NCI-H526 (cell line): ENCODE measurements at regions not wholly inside any gene's neighbourhood (a gene's known extent, or its start where the extent isn't known, plus 50 kb on each side); places are given as distances from the start of the nearest gene placed in this dataset.
A peak's percentile ranks its signal among the peaks of the same experiment; 100 is the strongest.
"Not testable (repeated sequence)": the region's sequence is repeated elsewhere in the genome, so short reads cannot be mapped to it uniquely, and the experiment has no call there.

ENCODE experiments used
- DNase-seq, 2 experiments: peaks; one replicate each; lab custom pipeline; 2025; lab: John Stamatoyannopoulos, UW

DNA sequence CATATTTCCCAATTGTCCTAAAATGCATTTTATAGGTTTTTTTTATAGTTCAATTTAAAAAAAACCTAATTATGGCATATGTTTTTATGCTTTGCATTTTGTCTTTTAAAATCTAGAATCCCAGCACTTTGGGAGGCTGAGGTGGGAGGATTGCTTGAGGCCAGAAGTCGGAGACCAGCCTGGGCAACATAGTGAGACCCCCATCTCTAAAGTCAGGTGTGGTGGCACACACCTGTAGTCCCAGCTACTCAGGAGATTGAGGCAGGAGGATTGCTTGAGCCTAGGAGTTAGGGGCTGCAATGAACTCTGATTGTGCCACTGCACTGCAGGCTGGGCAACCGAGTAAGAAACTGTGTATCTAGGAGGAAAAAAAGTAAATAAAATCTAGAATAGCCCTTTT lies 137.2 kb upstream of the POU3F1 start:
- no peak for DNase-seq

DNA sequence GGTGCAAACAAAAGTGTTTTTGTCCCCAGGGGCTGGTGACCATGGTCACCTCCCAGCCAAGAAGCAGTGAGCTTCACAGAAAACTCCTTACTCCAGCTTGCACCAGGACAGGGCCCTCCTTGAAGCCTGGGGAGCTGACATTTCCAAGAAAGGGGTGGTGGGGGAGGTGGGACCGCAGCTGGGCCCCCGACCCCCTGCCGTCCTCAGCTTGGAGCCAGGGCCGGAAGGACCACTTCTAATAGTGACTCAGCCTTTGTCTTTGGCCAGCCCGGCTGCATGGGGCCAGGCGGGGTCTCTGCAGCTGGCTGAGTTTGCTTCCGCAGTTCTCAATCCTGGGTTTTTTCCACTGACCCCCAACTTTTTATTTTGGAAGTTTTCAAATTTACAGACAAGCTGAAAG lies 136.5 kb upstream of the POU3F1 start:
- no peak for DNase-seq

DNA sequence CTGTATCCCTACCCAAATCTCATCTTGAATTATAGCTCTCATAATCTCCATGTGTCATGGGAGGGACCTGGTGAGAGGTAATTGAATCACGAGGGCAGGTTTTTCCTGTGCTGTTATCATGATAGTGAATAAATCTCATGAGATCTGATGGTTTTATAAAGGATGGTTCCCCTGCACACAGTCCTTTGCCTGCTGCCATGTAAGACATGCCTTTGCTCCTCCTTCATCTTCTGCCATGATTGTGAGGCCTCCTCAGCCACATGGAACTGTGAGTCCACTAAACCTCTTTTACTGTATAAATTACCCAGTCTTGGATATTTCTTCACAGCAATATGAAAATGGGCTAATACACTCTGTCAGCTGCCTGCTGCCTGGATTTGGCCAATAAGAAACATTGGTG lies 133.8 kb upstream of the POU3F1 start:
- DNase-seq, result not testable (repeated sequence)

DNA sequence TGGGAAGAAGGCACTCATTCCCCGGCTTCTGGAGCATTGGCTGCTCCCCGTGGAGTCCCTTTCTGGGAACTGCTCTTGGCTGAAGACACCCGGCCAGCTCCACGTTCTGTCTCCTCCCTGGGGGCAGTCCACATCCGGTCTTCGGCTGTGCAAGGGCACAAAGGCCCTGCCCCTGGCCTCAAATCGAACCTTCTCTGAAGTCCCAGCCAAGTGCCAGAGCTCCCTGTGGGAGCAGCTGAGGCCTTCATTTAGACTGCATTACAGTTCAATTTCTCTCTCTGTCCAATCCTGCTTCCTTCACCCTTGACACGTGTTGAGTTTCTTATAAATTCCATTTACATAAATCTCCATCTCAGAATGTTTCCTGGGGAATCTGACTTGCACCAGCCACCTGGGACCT lies 132.9 kb upstream of the POU3F1 start:
- DNase-seq, result no peak

DNA sequence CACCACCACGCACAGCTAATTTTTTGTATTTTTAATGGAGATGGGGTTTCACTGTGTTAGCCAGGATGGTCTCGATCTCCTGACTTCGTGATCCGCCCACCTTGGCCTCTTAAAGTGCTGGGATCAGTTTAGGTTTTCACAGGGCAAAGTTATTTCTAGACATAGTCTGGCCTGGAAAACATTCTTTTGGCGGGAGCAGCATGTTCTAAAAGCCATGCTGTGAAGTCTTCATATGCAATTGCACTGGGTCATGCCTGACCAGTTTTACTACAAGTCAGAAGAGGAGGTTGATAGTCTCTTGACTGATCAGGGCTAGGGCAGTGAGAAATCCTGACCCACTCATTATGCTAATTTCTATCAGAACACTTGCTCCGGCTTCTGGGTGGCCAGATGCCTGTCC lies 131.6 kb upstream of the POU3F1 start:
- peak; percentile 25 to 36 for DNase-seq

DNA sequence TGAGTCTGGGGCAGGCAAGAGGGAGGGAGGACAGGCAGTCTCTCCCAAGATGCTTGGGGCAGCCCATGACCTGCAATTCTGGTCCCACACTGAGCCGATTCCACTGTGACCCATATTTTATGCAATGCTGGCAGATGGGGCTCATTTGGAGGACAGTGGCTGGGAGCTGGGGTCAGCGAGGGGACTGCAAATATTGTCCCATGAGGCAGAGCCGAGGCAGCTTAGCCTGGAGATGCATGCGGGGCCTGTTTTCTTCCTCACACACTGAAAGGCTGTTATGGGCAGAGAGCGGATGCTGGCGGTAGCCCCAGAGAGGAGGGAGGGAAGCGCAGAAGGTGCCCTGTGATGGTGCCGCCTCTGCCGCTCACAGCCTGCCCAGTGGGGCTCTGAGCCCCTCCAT lies 128.5 kb upstream of the POU3F1 start:
- DNase-seq, result no peak

DNA sequence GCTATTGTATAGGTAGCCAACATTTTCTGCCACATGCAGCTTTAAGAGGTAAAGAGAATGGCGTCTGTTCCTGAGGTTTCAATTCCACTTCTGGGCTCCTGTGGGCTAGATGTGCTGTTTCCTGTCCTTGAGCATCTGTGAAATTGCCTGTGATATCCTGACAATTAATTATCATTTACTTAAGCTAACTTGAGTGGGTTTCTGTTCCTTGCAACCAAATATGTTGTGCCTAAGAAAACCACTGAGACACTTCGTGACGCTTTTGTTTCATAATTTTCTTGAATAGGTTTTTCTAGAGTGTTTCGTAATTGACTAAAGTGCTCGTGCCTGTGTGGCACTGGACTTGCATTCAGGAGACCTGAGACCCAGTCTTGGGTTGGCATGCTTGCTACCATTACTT lies 127.3 kb upstream of the POU3F1 start:
- no peak for DNase-seq

DNA sequence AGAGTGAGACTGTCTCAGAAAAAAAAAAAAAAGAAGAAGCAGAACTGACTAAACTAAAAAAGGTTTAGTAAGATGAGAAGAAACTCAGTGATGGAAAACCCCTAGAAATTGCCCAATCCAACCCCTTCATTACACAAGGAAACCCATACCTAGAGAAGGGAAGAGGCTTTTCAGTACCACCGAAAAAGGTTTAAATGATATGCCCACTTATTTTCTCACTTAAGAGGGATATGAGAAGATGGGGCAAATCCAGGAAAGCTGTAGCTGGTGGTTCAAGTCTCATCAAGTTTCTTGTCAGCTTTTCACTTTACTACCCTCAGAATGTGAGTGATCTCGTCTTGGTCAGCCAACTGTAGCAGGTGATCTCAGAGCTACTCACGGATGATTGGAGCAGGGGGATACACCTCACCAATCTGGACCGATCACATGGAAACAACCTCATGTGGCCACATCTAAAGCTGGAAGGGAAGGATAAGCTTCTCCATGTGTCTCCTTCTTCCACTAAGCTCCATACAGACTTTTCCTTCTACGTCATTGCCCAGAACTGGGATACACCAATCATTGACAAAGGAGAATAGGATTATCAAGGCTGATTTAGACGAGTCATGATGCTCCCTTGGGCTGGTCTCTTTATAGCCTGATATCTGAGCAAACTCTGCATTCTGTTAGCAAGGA lies 126.7 kb upstream of the POU3F1 start:
- no peak for DNase-seq

DNA sequence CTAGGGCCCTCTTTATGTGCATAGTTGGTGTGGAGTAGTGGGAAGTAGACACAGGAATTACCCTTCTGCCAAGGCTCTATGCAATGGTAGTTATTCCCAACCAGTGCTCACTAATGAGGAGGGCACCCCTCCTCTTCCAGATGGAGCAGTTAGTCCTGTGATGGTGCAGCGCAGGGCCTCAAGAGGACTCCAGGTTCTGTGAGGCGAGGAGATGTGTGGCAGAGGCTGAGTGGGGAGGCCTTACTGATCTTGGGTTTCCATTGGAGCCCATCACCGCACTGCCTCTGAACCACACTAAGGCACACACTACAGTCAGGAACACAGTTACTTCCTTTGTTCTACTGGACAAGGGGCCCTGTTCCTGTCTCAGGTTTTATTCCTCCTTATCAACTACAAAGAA lies 122.5 kb upstream of the POU3F1 start:
- no peak for DNase-seq

DNA sequence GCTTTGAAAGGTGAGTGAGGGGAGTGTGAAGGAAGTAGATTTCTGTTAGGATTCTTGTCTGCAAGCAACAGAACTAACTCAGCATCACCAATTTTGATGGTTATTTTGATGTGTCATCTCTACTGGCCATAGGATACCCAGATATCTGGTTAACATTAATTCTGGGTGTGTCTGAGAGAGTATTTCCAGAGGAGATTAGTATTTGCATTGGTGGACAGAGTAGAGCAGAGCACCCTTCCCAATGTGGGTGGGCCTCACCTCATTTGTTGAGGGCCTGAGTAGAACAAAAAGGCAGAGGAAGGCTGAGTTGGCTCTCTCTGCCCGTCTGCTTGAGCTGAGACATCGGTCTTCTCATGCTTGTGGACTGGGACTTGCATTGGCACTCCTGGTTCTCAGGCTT lies 121.8 kb upstream of the POU3F1 start:
- no peak for DNase-seq

DNA sequence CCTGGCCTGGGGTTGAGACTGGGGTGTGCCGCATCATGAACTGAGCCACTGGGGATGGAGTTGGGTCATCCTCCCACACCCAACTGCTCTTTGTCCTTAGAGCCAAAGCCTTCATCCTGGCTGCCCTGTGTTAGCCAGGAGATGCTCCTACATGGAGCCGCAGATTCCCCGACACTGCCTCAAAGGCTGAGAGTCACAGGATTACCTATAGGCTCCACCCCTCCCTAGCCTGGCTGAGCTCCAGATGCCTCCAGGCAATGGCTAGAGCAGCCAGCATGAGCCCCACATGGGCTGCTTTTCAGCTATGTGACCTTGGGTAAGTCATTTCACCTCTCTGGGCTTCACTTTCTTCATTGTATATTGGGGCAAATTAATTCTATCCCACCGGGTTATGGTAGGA lies 119.9 kb upstream of the POU3F1 start:
- no peak for DNase-seq

DNA sequence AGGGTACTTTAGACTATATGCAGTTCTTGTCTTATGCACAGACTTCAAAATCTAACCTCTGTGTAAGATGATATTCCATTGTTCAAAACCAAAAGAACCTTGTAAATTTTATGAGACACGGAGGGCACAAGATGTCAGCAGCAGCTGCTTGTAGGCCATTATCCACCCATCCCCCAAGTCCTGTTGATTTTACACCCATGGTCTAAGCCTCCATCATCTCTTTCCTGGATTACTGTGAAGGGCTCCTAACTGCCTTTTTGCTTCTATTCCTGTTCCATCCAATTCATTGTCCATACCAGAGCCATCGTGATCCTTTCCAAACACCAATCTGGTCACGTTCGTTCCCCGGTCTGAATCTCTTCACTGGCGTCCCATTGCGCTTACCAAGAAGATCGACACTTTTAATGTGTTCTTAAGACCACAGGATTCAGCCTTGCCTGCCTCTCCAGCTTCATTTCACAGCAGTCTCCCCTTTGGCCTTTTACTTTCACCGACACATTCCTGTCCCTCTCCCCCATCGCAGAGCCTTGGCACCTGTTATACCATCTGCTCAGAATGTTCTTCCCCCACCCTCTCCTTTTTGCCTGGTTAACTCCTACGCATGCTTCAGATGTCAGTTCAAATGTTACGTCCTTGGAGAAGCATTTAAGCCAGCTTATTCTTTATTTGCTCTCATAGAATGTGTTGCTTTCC lies 107.3 kb upstream of the POU3F1 start:
- DNase-seq, result peak; percentile 96 to 98

DNA sequence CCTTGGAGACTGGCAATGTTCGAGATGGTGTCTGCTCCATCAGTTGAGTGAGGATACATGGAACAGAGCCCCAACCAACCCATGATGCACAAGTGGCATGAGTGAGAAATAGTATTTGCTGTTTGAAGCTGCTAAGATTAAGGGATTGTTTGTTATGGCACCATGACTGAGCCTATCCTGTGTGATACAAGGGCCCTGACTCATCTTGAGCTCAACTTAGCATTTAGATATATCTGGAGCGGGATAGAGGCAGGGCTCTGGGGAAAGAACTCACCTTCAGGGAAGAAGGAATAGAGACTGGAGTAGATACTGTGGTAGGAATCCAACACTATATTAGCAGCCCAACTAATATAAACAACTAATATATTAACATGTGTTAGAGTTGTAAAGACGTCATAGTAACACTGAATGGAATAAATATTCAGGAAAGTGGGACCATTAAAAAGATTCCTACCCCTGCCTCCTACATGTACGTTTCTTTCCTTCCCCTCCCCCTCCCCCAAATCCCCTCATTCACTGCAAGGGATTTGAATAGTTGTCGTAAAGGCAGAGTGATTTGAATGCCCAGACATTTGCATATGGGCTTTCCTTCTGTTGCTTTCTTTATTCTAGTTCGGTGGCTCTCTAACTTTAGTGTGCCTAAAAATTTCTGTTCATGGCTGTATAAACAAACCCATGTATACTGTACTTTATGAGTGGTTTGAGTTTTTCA lies 106.6 kb upstream of the POU3F1 start:
- DNase-seq, result peak; percentile 99

DNA sequence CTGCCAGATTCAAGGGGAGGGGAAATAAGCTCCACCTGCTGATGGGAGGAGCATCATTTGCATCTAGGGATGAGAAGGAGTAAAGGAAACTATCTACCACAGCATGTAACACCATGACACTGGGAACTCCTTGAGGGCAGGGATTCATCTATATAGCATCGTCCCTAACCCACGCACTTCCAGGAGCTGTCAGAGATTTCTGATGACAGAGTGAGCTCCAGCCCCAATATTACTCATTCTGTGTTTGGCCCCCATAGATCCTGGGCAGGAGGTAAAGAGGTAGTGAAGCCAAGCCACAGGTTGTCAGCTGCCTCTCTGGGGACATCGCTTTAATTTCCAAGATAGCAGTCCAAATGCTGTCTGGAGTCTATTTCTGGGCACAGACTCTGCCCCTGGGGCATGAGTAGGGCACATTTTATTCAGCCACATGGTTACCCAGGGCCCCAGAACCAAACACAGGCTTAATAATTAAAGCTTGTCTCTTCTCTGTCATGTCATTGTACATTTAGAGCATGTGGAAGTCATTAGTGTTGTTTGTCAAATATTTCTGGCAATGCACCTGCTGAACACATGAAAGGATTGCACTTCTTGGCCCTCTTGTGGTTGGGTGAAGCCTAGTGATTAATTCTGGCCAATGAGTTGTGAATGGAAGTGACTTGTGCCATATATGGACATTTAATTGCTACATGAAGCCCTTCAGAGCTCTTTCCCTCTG lies 105.9 kb upstream of the POU3F1 start:
- DNase-seq, result peak; percentile 97 to 99

DNA sequence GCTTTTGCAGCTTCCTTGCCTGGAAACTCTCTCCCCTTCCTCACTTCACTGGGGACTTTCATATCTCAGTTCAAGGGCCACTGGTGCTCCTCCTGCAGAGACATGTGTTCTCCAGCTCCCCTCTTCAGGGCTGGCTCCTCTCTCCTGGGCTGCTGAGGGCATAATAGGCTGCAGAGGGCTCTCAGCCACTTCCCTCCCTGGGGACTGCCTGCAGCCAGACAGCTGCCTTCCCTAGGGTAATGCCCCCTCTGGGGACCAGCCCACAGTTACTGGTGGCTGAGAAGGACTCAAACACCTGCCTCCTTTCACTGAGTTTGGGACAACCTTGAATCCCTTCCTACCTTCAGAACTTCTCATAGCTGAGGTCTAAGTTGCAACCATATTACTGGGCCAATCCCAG lies 104.8 kb upstream of the POU3F1 start:
- peak; percentile 80 to 96 for DNase-seq

DNA sequence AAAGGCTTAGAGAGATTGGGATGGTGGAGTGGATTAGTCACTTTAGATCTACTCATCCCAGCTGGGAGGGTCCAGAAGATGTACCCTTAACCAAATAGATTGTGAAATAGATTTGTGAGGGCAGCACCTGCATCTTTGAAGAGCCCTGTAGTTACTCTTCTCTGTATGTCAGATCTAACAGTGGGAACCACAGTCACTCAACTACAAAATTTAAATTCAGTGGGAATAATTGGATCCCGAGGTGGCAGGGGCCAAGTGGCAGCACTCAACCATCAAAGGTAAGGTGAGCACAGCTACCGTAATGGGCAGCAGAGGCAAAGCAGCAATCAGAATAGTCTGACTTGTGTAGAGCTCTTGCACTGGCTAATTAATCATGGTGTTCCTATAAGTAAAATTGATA lies 99.5 kb upstream of the POU3F1 start:
- not testable (repeated sequence) for DNase-seq

DNA sequence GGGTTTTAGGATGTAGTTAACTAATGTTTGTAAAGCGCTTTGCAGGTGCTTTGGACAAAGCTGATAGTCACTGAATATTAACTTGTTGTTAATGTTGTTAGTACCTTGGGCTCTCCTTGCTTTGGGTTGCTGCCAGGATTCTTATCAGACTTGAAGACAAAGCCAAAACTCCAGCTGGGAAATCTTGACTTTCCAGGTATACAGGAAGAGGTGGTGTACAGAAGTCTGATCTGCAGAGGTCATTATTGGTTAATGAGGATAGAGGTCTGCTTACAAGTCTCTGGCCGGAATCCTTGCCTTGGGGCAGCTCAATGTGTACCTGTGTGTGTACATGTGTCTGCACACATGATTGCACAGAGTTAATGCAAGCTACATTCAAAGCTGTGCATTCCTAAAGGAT lies 96.0 kb upstream of the POU3F1 start:
- DNase-seq, result no peak

DNA sequence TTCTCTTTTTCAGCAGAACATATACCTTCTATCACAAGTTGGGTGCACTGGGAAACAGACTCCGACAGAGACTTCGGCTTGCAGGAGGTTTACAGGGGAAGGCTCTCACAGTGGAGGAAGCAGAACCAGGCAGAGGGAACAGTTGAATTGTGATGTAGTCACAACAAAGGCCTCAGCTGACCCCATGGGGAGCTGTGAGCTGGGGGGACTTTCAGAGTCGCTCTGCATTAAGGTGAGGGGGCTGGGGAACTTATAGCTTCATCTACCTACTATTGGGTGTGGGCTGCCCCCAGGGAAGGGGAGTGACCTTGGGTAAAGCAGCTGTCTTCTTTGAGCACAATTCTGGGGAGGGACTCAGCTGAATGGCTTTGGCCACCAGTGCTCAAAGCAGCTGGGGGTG lies 94.9 kb upstream of the POU3F1 start:
- DNase-seq, result no peak

DNA sequence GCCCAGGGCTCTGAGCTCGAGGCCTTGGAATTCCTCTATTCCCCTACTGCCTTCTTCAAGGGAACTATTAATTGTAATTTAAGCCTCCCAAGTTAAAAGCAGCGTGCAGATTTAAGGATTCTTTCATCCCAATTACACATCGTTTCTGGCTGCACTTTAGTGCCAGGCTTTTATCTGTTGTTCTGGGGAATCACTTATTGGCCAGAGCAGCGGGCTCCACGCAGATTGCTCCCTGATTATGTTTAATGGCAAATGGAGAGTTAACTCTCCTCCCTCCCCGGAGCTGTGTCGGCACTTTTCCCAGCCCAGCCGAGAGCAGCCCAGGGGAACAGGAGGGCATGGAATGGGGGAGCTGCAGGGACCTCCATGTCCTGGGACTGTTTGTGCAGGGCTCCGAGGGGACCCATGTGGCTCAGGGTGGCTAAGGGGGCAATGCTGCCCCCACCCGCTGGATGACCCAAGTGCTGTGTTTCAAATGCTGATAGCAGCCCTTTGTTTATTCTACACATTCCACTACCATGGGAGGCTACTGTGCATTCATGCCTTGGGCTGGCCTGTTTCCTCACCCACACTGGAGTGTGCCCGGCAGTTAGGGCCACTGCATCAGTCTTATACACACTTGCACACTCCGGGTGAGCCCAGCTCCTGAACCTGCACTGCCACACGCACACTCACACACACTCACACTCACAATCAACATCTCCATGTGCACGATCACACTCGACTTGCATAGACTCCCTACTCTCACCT lies 93.3 kb upstream of the POU3F1 start:
- no peak for DNase-seq

DNA sequence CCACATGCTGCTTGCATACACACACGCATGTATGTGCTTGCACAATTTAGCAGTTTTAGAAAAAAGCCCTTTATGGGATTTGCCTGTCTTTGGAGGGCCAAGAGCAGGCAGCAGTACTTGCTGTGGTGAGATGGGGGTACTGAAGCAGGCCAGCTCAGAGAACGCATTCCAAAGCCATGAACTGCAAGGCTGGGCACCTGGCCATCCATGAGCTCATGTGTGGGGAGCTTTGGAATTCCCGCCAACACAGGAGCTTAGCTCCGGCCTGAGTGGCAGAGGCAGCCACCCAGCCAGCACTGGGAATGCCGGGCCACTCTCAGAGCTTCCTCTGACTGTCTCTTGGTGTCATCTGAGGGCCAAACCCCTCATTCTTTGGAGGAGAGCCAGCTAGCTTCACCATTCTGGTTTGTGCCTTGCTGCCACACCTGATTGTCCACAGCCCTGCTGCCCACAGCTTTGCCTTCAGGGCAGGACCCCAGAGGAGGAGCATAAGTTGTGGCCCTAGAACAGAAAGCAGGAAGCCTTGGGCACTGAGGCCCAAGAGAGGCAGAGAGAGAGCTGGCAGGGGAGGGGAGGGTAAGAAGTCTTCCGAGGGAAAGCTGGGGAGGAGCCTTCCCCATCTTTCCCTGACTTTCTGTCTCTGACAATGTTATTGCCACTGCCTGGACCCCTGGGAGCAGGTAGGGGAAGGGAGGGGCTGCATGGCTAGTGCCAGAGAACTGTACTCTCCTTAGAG lies 92.1 kb upstream of the POU3F1 start:
- DNase-seq, result no peak

DNA sequence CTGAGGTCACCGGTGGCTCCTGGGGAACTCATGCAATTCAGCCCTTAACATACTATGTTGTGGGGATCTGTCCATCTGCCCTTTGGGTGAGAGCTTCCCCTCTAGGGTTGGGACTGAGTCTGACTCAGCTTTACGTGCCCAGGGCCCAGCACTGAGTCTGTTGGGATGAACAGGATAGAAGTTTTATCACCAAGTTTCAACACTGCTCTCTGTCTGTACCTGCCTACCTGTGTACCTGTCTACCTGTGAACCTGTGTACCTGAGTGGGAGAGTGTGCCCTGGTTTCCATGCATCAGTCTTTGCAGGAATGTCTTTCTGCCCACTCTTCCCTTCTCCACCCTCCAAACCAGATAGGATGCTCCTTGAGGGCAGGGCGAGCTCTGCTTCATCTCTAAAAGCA lies 90.6 kb upstream of the POU3F1 start:
- DNase-seq, result no peak
